OCI-LY1 (cell line): ENCODE measurements at regions not wholly inside any gene's neighbourhood (a gene's known extent, or its start where the extent isn't known, plus 50 kb on each side); places are given as distances from the start of the nearest gene placed in this dataset.

Experiments
- H2AFZ ChIP-seq: fragments of 200-600 bp; sonication (generic), shearing (Covaris generic); 2 replicates; pipeline ENCODE4 v1.6.0; 2014; ENCODE audit warnings: antibody characterized with exemption, mild to moderate bottlenecking, low read length
- H3F3A ChIP-seq: fragments of 200-600 bp; sonication (generic), shearing (Covaris generic); 2 replicates; pipeline ENCODE4 v1.6.0; 2014; ENCODE audit warnings: mild to moderate bottlenecking, antibody characterized with exemption, low read length, moderate library complexity; ENCODE audit not compliant: insufficient read depth
- H3K27ac ChIP-seq: fragments of 200-600 bp; sonication (generic); 2 replicates; pipeline ENCODE4 v1.5.1; 2014; ENCODE audit warnings: low read length, mixed run types, mild to moderate bottlenecking, low read depth; ENCODE audit not compliant: poor library complexity, severe bottlenecking
- H3K27me3 ChIP-seq: fragments of 200-600 bp; sonication (generic); 2 replicates; pipeline ENCODE4 v1.6.0; 2014; ENCODE audit warnings: antibody characterized with exemption, mild to moderate bottlenecking, low read length, moderate library complexity; ENCODE audit not compliant: insufficient read depth
- H3K36me3 ChIP-seq: fragments of 200-600 bp; sonication (generic); 2 replicates; pipeline ENCODE4 v1.6.1; 2014; ENCODE audit warnings: mild to moderate bottlenecking, antibody characterized with exemption, low read length, moderate library complexity, mixed read lengths; ENCODE audit not compliant: insufficient read depth
- H3K4me1 ChIP-seq: fragments of 200-600 bp; sonication (generic); 2 replicates; pipeline ENCODE4 v1.5.1; 2014; ENCODE audit warnings: mild to moderate bottlenecking, low read length, moderate library complexity; ENCODE audit not compliant: insufficient read depth, severe bottlenecking
- H3K4me2 ChIP-seq: fragments of 200-600 bp; sonication (generic), shearing (Covaris generic); 2 replicates; pipeline ENCODE4 v1.6.1; 2014; ENCODE audit warnings: low read length
- H3K4me3 ChIP-seq: fragments of 200-600 bp; sonication (generic); 2 replicates; pipeline ENCODE4 v1.5.1; 2014; ENCODE audit warnings: low read length, low read depth, mild to moderate bottlenecking, mixed read lengths; ENCODE audit not compliant: poor library complexity, severe bottlenecking
- H3K79me2 ChIP-seq: fragments of 200-600 bp; shearing (Covaris generic); 2 replicates; pipeline ENCODE4 v1.6.1; 2016; ENCODE audit warnings: mixed run types, low read length, mixed read lengths; ENCODE audit not compliant: insufficient read depth
- H3K9ac ChIP-seq: fragments of 200-600 bp; sonication (generic), shearing (Covaris generic); 2 replicates; pipeline ENCODE4 v1.6.1; 2014; ENCODE audit warnings: mild to moderate bottlenecking, low read length, mixed read lengths
- H3K9me2 ChIP-seq: fragments of 200-600 bp; sonication (generic), shearing (Covaris generic); 2 replicates; pipeline ENCODE4 v1.6.1; 2014; ENCODE audit warnings: low read depth, mild to moderate bottlenecking, low read length, mixed read lengths
- H3K9me3 ChIP-seq: fragments of 200-600 bp; shearing (Covaris generic); 2 replicates; pipeline ENCODE4 v1.6.1; 2014; ENCODE audit warnings: low read length, mixed read lengths
- H4K20me1 ChIP-seq: fragments of 200-600 bp; sonication (generic), shearing (Covaris generic); 2 replicates; pipeline ENCODE4 v1.6.0; 2016; ENCODE audit warnings: mild to moderate bottlenecking, low read length; ENCODE audit not compliant: insufficient read depth
- CTCF ChIP-seq: fragments of 200-600 bp; sonication (generic), shearing (Covaris generic); IDR thresholded peaks from 2 replicates; pipeline ENCODE4 v1.5.1; 2017; ENCODE audit warnings: mild to moderate bottlenecking, antibody characterized with exemption, low read length, moderate library complexity, mixed read lengths
- EZH2 ChIP-seq: fragments of 200-600 bp; sonication (generic), shearing (Covaris generic); IDR thresholded peaks from 2 replicates; pipeline ENCODE4 v1.8.0; 2017; ENCODE audit warnings: borderline replicate concordance, mixed run types, mild to moderate bottlenecking, antibody characterized with exemption, low read length, moderate library complexity, mixed read lengths

- no peaks in the 10 kb centered on the region for H3K79me2 ChIP-seq
- no peak for TF ChIP-seq EZH2
- no peak for TF ChIP-seq CTCF
- H3F3A ChIP-seq: no peaks in the 10 kb centered on the region
- no peaks in the 10 kb centered on the region for H3K4me1 ChIP-seq
- no peaks in the 10 kb centered on the region for H3K9me2 ChIP-seq
- H3K27ac ChIP-seq: no peak overlapping the region
- peaks cover 31% of the 10 kb centered on the region; the same call in 1 of the 2 replicates for H3K27me3 ChIP-seq
- no peaks in the 10 kb centered on the region for H3K9me3 ChIP-seq
- H3K36me3 ChIP-seq: no peaks in the 10 kb centered on the region; the same call in 1 of the 2 replicates
- H3K9ac ChIP-seq: no peak overlapping the region
- H3K4me2 ChIP-seq: no peak overlapping the region
- H4K20me1 ChIP-seq: no peaks in the 10 kb centered on the region
- H2AFZ ChIP-seq: no peak overlapping the region
- H3K4me3 ChIP-seq: no peak overlapping the region
Observed at GRCh38 chr16:85350146-85350728, 238.0 kb upstream of the CIBAR2 start.

GRCh38 chr16:85350973-85351372 is 238.7 kb upstream of the CIBAR2 start:
- Histone ChIP-seq H3K9ac (no peak overlapping the region), H3K79me2 (no peaks in the 10 kb centered on the region), H3K27me3 (peaks cover 32% of the 10 kb centered on the region; the same call in 1 of the 2 replicates), H3K27ac (no peak overlapping the region), H3K4me2 (no peak overlapping the region), H2AFZ (no peak overlapping the region), H3K36me3 (no peaks in the 10 kb centered on the region; the same call in 1 of the 2 replicates), H3K4me3 (no peak overlapping the region), H3K9me3 (no peaks in the 10 kb centered on the region), H3F3A (no peaks in the 10 kb centered on the region), H3K9me2 (no peaks in the 10 kb centered on the region), H3K4me1 (no peaks in the 10 kb centered on the region), H4K20me1 (no peaks in the 10 kb centered on the region)
- TF ChIP-seq EZH2: no peak
- no peak for TF ChIP-seq CTCF

GRCh38 chr16:85353013-85353412 is 240.7 kb upstream of the CIBAR2 start:
- Histone ChIP-seq H3K36me3 (no peaks in the 10 kb centered on the region; the same call in 1 of the 2 replicates), H3K4me2 (no peak overlapping the region), H3K4me3 (no peak overlapping the region), H3K9ac (no peak overlapping the region), H3K27me3 (peaks cover 36% of the 10 kb centered on the region; the same call in 1 of the 2 replicates), H3K9me3 (no peaks in the 10 kb centered on the region), H3K9me2 (no peaks in the 10 kb centered on the region), H3K27ac (no peak overlapping the region), H3F3A (no peaks in the 10 kb centered on the region), H3K4me1 (no peaks in the 10 kb centered on the region), H3K79me2 (no peaks in the 10 kb centered on the region), H2AFZ (no peak overlapping the region), H4K20me1 (no peaks in the 10 kb centered on the region)
- TF ChIP-seq EZH2 (no peak), CTCF (no peak)
